ENCODE measurements at regions not wholly inside any gene's neighbourhood (a gene's known extent, or its start where the extent isn't known, plus 50 kb on each side); places are given as distances from the start of the nearest gene placed in this dataset.

DNA sequence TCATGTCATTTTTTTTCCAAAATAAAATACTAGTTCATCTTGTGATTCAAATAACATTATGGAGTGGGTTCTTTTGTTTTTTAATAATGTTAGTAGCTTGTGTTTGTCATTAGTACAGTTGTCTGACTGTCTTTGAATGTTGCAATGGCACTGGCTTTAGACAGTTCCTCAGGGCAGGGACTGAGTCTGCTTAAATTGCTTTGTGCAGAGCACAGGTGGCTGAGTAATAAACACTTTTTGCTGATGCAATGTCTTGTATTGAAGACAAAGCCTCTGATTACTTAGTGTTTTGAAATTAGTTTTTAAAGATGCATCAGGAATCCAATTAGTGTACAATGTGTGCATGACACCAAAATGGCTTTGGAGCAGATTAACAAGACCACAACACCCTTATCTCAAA, 88.7 kb upstream of the PCDH9 start:
- intact Hi-C loops (cut with micrococcal nuclease; ENCODE audit: unreplicated experiment): no loop called here
- H3K27ac Mint-ChIP-seq (ENCODE audit: unreplicated experiment): no peak overlapping the region
- no peaks in the 10 kb centered on the region for H3K36me3 Mint-ChIP-seq (ENCODE audit: insufficient read depth, unreplicated experiment)
- ChIA-PET POLR2A (no interaction called here), CTCF (no interaction called here)
- Histone ChIP-seq H3K27me3 (replicated peaks; ENCODE audit: control insufficient read depth, insufficient read depth, low read length) (no peaks in the 10 kb centered on the region), H3K4me3 (ENCODE audit: low read depth, low read length) (no peak overlapping the region), H3K36me3 (ENCODE audit: control insufficient read depth, insufficient read depth, low read length) (no peaks in the 10 kb centered on the region), H3K9me3 (no peaks in the 10 kb centered on the region), H3K4me1 (no peaks in the 10 kb centered on the region)
- no peaks in the 10 kb centered on the region for H3K4me1 Mint-ChIP-seq (ENCODE audit: low read depth, unreplicated experiment)
- no peaks in the 10 kb centered on the region for H3K9me3 Mint-ChIP-seq (ENCODE audit: unreplicated experiment)
- TF ChIP-seq, protein P1, sequence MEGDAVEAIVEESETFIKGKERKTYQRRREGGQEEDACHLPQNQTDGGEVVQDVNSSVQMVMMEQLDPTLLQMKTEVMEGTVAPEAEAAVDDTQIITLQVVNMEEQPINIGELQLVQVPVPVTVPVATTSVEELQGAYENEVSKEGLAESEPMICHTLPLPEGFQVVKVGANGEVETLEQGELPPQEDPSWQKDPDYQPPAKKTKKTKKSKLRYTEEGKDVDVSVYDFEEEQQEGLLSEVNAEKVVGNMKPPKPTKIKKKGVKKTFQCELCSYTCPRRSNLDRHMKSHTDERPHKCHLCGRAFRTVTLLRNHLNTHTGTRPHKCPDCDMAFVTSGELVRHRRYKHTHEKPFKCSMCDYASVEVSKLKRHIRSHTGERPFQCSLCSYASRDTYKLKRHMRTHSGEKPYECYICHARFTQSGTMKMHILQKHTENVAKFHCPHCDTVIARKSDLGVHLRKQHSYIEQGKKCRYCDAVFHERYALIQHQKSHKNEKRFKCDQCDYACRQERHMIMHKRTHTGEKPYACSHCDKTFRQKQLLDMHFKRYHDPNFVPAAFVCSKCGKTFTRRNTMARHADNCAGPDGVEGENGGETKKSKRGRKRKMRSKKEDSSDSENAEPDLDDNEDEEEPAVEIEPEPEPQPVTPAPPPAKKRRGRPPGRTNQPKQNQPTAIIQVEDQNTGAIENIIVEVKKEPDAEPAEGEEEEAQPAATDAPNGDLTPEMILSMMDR (IDR thresholded peaks at IDR 0.05; ENCODE audit: insufficient read depth in 1 of 2, low read depth in 1 of 2, low read length in 1 of 2, severe bottlenecking in 1 of 2, unreplicated experiment in 1 of 2): no peak
- H3K27me3 Mint-ChIP-seq (ENCODE audit: insufficient read depth, unreplicated experiment): no peaks in the 10 kb centered on the region
- DNase-seq: no peak
- no TSS peak for BruUV-seq (replicated peaks)
- H3K4me3 Mint-ChIP-seq (ENCODE audit: unreplicated experiment): no peak overlapping the region

DNA sequence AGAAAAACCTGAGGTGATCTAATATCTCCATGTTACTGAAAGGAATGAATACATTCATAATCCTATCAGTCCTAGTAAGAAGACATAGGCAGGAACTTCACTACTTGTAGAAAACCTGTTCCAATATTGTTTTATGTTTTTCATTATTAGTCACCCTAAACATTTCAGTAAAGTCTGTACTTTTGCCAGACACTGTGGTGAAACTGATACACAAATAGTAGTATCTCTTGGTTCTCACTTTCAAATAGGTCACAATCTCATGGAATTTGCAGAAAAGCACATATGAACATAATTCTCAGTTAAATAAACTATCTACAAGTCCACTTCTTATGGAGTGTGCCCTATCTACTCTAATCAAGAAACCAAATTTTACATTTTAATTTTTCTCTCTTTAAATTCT, 88.3 kb upstream of the PCDH9 start:
- H3K27me3 Mint-ChIP-seq (ENCODE audit: insufficient read depth, unreplicated experiment): no peaks in the 10 kb centered on the region
- no peaks in the 10 kb centered on the region for H3K9me3 Mint-ChIP-seq (ENCODE audit: unreplicated experiment)
- no peaks in the 10 kb centered on the region for H3K9me3 ChIP-seq
- no peaks in the 10 kb centered on the region for H3K36me3 Mint-ChIP-seq (ENCODE audit: insufficient read depth, unreplicated experiment)
- TF ChIP-seq, protein P1 (IDR thresholded peaks at IDR 0.05; ENCODE audit: insufficient read depth in 1 of 2, low read depth in 1 of 2, low read length in 1 of 2, severe bottlenecking in 1 of 2, unreplicated experiment in 1 of 2): no peak
- no peaks in the 10 kb centered on the region for H3K4me1 ChIP-seq
- DNase-seq: no peak
- no peak overlapping the region for H3K4me3 Mint-ChIP-seq (ENCODE audit: unreplicated experiment)
- no peaks in the 10 kb centered on the region for H3K27me3 ChIP-seq (replicated peaks; ENCODE audit: control insufficient read depth, insufficient read depth, low read length)
- CTCF ChIA-PET: no interaction called here
- POLR2A ChIA-PET: no interaction called here
- no peaks in the 10 kb centered on the region for H3K36me3 ChIP-seq (ENCODE audit: control insufficient read depth, insufficient read depth, low read length)
- no peaks in the 10 kb centered on the region for H3K4me1 Mint-ChIP-seq (ENCODE audit: low read depth, unreplicated experiment)
- BruUV-seq (replicated peaks): no TSS peak
- H3K27ac Mint-ChIP-seq (ENCODE audit: unreplicated experiment): no peak overlapping the region
- intact Hi-C loops (cut with micrococcal nuclease; ENCODE audit: unreplicated experiment): no loop called here
- H3K4me3 ChIP-seq (ENCODE audit: low read depth, low read length): no peak overlapping the region

DNA sequence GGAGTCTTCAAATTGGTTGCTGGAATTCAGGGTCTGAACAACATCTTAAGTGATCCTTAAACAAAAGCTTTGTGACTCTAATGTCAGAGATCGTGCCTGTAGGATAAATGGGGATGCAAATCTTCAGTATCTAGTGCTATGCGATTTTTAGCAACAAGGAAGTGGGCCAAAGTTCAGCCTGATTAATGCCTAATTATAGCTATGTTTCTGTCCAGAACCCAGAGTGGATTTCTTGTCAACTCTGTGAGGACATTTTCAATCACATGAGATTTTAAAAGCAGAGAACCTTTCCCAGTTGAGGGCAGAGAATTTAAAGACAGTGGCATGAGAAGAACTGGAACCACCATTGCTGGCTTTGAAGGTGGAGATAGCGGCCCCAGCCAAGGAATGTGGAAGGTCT, 84.3 kb upstream of the PCDH9 start:
- CTCF ChIA-PET: no interaction called here
- no peaks in the 10 kb centered on the region for H3K27me3 Mint-ChIP-seq (ENCODE audit: insufficient read depth, unreplicated experiment)
- POLR2A ChIA-PET: no interaction called here
- TF ChIP-seq, protein P1 (IDR thresholded peaks at IDR 0.05; ENCODE audit: insufficient read depth in 1 of 2, low read depth in 1 of 2, low read length in 1 of 2, severe bottlenecking in 1 of 2, unreplicated experiment in 1 of 2): no peak
- no peaks in the 10 kb centered on the region for H3K36me3 Mint-ChIP-seq (ENCODE audit: insufficient read depth, unreplicated experiment)
- H3K4me3 ChIP-seq (ENCODE audit: low read depth, low read length): no peak overlapping the region
- H3K4me3 Mint-ChIP-seq (ENCODE audit: unreplicated experiment): no peak overlapping the region
- H3K4me1 ChIP-seq: no peaks in the 10 kb centered on the region
- H3K4me1 Mint-ChIP-seq (ENCODE audit: low read depth, unreplicated experiment): no peaks in the 10 kb centered on the region
- no peaks in the 10 kb centered on the region for H3K36me3 ChIP-seq (ENCODE audit: control insufficient read depth, insufficient read depth, low read length)
- no peak for DNase-seq
- no peaks in the 10 kb centered on the region for H3K27me3 ChIP-seq (replicated peaks; ENCODE audit: control insufficient read depth, insufficient read depth, low read length)
- H3K9me3 ChIP-seq: no peaks in the 10 kb centered on the region
- no TSS peak for BruUV-seq (replicated peaks)
- intact Hi-C loops (cut with micrococcal nuclease; ENCODE audit: unreplicated experiment): no loop called here
- no peaks in the 10 kb centered on the region for H3K9me3 Mint-ChIP-seq (ENCODE audit: unreplicated experiment)
- H3K27ac Mint-ChIP-seq (ENCODE audit: unreplicated experiment): no peak overlapping the region

All from Caco-2 (cell line).